Astrocyte of the cerebellum (primary cell): ENCODE measurements at regions not wholly inside any gene's neighbourhood (a gene's known extent, or its start where the extent isn't known, plus 50 kb on each side); places are given as distances from the start of the nearest gene placed in this dataset.
"Not testable (repeated sequence)": the region's sequence is repeated elsewhere in the genome, so short reads cannot be mapped to it uniquely, and the experiment has no call there.

ENCODE experiments used
- DNase-seq: peaks from one replicate; pipeline ENCODE4 v3.0.0-alpha.2; 2011; ENCODE audit warnings: low read depth
- H3K4me3 ChIP-seq: 2 replicates; pipeline ENCODE4 v1.5.1; 2011; ENCODE audit warnings: mild to moderate bottlenecking, low read depth, low read length, moderate library complexity
- CTCF ChIP-seq: IDR thresholded peaks from 2 replicates; pipeline ENCODE4 v1.5.1; 2012; ENCODE audit warnings: low read length, low read depth, moderate library complexity, mild to moderate bottlenecking; ENCODE audit errors: missing control alignments
- in situ Hi-C: cut with HindIII; loops from 2 replicates; pipeline ENCODE4 v1.10.0; 2017; ENCODE audit warnings: low sequenced_read_pairs

GRCh38 chr3:61416618-61417017 lies 144.8 kb upstream of the PTPRG start:
- in situ Hi-C loops: no loop called here
- H3K4me3 ChIP-seq: no peak overlapping the region
- no peak for DNase-seq
- no peak for TF ChIP-seq CTCF

DNA sequence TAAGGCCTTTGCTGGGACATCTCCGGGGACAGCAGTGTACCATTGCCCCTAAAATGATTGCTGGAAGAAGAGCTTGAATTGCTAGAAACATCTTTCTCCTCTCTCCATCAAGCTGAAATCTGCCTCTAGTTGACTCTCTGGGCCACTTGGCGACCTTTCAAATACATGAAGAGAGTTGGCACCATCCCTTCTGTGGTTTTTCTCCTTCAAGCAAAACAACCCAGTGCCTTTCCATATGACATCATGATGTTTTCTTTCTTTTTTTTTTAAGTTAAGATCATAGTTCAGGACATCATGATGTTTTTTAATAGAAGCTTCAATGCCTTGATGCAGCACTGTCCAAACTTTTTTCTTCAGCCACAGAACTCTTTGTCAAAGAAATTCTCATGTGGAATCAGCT lies 144.0 kb upstream of the PTPRG start:
- DNase-seq: peak; percentile 63
- in situ Hi-C loops: no loop called here
- no peak for TF ChIP-seq CTCF
- H3K4me3 ChIP-seq: no peak overlapping the region

DNA sequence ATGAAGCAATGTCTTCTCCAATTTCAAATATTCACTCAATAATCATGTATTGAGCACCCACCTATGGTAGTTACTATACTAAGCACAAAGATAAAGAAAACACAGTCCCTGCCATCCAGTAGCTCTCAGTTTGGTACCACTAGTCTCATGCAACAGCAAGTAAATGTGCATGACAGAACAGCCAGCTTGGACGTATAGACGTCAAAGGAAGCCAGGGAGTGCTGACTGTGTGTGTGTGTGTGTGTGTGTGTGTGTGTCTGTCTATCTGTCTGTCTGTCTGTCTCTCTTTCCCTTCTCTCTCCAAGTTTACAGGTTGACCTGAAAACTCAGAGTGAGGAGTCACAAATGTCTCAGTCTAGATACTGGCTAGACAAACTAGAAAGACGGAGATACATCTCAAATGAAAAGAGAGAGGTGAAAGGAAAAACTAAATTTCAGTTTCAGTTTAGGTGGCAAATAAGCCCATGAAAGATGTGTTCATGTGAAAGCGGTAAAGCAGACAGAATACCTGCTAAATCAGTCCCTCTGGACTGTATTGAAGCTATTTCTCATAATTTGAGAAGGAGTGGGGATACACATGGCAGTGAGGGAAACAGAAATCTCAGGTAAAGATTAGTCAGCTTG lies 141.1 kb upstream of the PTPRG start:
- no peak for DNase-seq
- H3K4me3 ChIP-seq: no peak overlapping the region
- TF ChIP-seq CTCF: no peak
- in situ Hi-C loops: no loop called here

DNA sequence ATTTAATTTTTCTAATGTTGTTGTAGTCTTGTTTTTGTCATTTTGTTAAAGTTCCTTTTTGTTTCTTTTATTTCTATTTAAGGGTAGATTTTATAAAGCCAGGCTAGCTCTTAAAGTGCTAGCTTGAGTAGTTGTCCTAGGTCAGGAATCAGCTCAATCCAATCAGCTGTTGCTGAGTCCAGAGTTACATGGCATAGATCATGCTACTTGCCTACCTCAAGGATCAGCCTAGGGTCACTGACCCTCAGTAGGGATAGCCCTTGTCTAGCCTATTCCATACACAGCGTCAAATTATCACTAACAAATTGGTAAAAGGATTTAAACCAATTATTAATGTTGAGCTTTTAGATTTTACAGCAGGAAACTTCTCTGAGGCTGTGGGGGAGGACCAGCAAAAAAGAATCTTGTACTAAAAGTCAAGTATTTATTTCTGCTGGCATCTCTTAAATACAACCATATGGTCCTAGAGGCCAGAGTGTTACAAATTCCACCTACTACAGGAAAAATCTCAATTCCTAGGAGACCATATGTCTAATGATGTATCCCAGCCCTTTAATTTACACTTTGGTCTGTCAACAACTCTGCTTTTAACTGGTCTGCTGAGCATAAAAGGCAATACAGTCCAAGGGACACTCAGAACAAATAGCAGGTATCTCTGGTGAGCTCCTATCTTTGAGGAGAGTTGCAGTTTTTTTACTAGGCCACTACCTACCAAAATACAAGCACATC lies 138.3 kb upstream of the PTPRG start:
- no peak for DNase-seq
- H3K4me3 ChIP-seq: no peak overlapping the region
- TF ChIP-seq CTCF: no peak
- in situ Hi-C loops: no loop called here

DNA sequence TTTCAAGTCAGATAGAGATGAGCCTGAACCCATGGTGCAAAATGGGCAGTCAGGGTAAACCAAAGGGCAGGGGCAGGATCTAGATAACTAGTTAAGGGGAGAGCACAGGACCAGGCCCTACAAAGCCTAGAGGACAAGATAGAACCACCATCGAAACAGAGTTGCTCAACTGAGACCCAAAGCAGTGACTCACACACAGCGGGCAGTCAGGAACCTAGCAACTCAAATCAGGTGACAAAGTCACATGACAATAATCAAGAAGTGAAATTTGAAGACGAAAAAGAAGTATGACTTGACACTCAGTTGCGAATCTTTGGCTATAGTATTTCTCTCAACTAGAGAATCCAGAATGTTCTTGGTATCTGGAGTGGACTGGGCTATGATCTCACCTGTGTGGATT lies 136.0 kb upstream of the PTPRG start:
- no peak overlapping the region for H3K4me3 ChIP-seq
- TF ChIP-seq CTCF: no peak
- DNase-seq: no peak
- in situ Hi-C loops: no loop called here

GRCh38 chr3:61429106-61429505 lies 132.3 kb upstream of the PTPRG start:
- H3K4me3 ChIP-seq: no peak overlapping the region
- TF ChIP-seq CTCF: no peak
- in situ Hi-C loops: no loop called here
- DNase-seq: no peak

- H3K4me3 ChIP-seq, in situ Hi-C loops, DNase-seq: not testable (repeated sequence)
These were observed 126.5 kb upstream of the PTPRG start for GRCh38 chr3:61434901-61435300.

- H3K4me3 ChIP-seq, in situ Hi-C loops, DNase-seq: not testable (repeated sequence)
These were observed 126.0 kb upstream of the PTPRG start for GRCh38 chr3:61435361-61435760.
